Thyroid gland (tissue), 4 donors: ENCODE measurements at regions not wholly inside any gene's neighbourhood (a gene's known extent, or its start where the extent isn't known, plus 50 kb on each side); places are given as distances from the start of the nearest gene placed in this dataset.

Experiments used
- POLR2A ChIP-seq, 2 donors: fragments of 450-650 bp; IDR thresholded peaks; one replicate each; pipeline ENCODE4 v1.6.1; 2017; ENCODE audit warnings: antibody characterized with exemption in 2 of 2, mild to moderate bottlenecking in 2 of 2, moderate library complexity in 1 of 2
- TF ChIP-seq, protein P1 (sequence below), 6 experiments: fragments of 200-600 bp in 3 of 6; fragments of 450-650 bp in 3 of 6; sonication (generic) in 3 of 6; IDR thresholded peaks; one replicate each; pipeline ENCODE4 v1.5.1; 2016 to 2019; ENCODE audit warnings: antibody characterized with exemption in 6 of 6, mild to moderate bottlenecking in 2 of 6, inconsistent platforms in 1 of 6, moderate library complexity in 1 of 6

DNA sequence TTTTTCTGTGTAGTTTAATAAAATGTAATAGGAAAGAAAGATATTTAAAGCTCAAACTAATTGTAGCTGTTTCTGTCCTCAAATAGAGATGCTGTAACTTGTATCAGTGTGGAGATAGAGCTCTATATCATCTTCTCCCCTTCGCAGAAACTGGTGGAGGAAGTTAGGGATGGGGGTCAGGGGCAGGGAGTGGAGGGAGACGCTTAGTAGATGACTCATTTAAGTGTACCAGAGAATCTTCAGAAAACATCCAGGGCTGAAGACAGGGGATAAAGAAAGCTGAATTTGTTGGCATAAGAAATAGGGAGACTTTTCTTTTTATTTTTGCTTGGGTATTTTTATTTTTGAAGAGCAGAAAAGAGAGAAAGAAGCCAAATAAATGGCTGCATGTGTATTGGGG lies 282.6 kb upstream of the DPYD start:
- TF ChIP-seq, protein P1, sequence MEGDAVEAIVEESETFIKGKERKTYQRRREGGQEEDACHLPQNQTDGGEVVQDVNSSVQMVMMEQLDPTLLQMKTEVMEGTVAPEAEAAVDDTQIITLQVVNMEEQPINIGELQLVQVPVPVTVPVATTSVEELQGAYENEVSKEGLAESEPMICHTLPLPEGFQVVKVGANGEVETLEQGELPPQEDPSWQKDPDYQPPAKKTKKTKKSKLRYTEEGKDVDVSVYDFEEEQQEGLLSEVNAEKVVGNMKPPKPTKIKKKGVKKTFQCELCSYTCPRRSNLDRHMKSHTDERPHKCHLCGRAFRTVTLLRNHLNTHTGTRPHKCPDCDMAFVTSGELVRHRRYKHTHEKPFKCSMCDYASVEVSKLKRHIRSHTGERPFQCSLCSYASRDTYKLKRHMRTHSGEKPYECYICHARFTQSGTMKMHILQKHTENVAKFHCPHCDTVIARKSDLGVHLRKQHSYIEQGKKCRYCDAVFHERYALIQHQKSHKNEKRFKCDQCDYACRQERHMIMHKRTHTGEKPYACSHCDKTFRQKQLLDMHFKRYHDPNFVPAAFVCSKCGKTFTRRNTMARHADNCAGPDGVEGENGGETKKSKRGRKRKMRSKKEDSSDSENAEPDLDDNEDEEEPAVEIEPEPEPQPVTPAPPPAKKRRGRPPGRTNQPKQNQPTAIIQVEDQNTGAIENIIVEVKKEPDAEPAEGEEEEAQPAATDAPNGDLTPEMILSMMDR (IDR thresholded peaks at IDR 0.05) = no peak
- TF ChIP-seq POLR2A (IDR thresholded peaks at IDR 0.05) = no peak
